Gastrocnemius medialis (tissue), 4 donors: ENCODE measurements at regions not wholly inside any gene's neighbourhood (a gene's known extent, or its start where the extent isn't known, plus 50 kb on each side); places are given as distances from the start of the nearest gene placed in this dataset.

Source experiments
- CTCF ChIP-seq, 5 experiments: fragments of 450-650 bp in 3 of 5; fragments of 200-600 bp in 2 of 5; sonication (generic) in 2 of 5; IDR thresholded peaks in 4 of 5; conservative IDR thresholded peaks in 1 of 5; 1 replicate in 4 of 5; 2 replicates in 1 of 5; pipeline ENCODE4 v1.5.1; 2016 to 2019; ENCODE audit warnings: antibody characterized with exemption in 5 of 5, mild to moderate bottlenecking in 3 of 5, moderate library complexity in 3 of 5
- POLR2A ChIP-seq, 2 donors: fragments of 450-650 bp; IDR thresholded peaks; one replicate each; pipeline ENCODE4 v1.6.1; 2017; ENCODE audit warnings: antibody characterized with exemption in 2 of 2, mild to moderate bottlenecking in 2 of 2, moderate library complexity in 2 of 2

- TF ChIP-seq CTCF (IDR thresholded peaks at IDR 0.05 in 4 of 5, conservative IDR thresholded peaks at IDR 0.05 in 1 of 5): no peak
- no peak for TF ChIP-seq POLR2A (IDR thresholded peaks at IDR 0.05)
These were observed 243.2 kb downstream of the CDK5RAP2 start for GRCh38 chr9:120336753-120337090.
